ENCODE measurements at regions not wholly inside any gene's neighbourhood (a gene's known extent, or its start where the extent isn't known, plus 50 kb on each side); places are given as distances from the start of the nearest gene placed in this dataset.

- no peak for TF ChIP-seq CTCF (IDR thresholded peaks at IDR 0.05; ENCODE audit: low read depth, low read length)
- no peak for TF ChIP-seq EZH2phosphoT487 (IDR thresholded peaks at IDR 0.05; ENCODE audit: low read depth)
These were observed 818.8 kb upstream of the SOX11 start for GRCh38 chr2:4873364-4873763.

Measured in OCI-LY3 (cell line).